Activated CD4-positive, alpha-beta memory T cell treated with anti-CD3 and anti-CD28 coated beads, Interleukin-2, amount 10 ng/mL, durations not matched to agents 7 days and 5 days (primary cell): ENCODE measurements at regions not wholly inside any gene's neighbourhood (a gene's known extent, or its start where the extent isn't known, plus 50 kb on each side); places are given as distances from the start of the nearest gene placed in this dataset.

ENCODE experiments used
- CTCF ChIA-PET: fragments of 350-600 bp; sonication (Branson Sonifier 250); formaldehyde crosslinking; loops from one replicate; lab custom pipeline; 2021; ENCODE audit warnings: antibody characterized with exemption, inconsistent platforms; lab: Charles Lee
- POLR2A ChIA-PET: fragments of 350-600 bp; sonication (Branson Sonifier 250); formaldehyde crosslinking; loops from one replicate; lab custom pipeline; 2021; ENCODE audit warnings: antibody characterized with exemption; lab: Charles Lee
- DNase-seq: peaks from one replicate; pipeline ENCODE4 v3.0.0-alpha.2; 2020
- H3K27ac Mint-ChIP-seq: one replicate; pipeline ENCODE4 v1.8.0; 2021; ENCODE audit warnings: mild to moderate bottlenecking, mixed read lengths
- H3K27me3 Mint-ChIP-seq: one replicate; pipeline ENCODE4 v1.8.0; 2021; ENCODE audit warnings: mixed read lengths
- H3K36me3 Mint-ChIP-seq: one replicate; pipeline ENCODE4 v1.8.0; 2021; ENCODE audit warnings: low read depth, mixed read lengths
- H3K4me1 Mint-ChIP-seq: one replicate; pipeline ENCODE4 v1.8.0; 2021; ENCODE audit warnings: mixed read lengths
- H3K4me3 Mint-ChIP-seq: one replicate; pipeline ENCODE4 v1.8.0; 2021; ENCODE audit warnings: mild to moderate bottlenecking, mixed read lengths
- H3K9me3 Mint-ChIP-seq: one replicate; pipeline ENCODE4 v1.8.0; 2021; ENCODE audit warnings: mixed read lengths

GRCh38 chr6:139623372-139623771 is 248.9 kb upstream of the CITED2 start:
- no peak for DNase-seq
- Mint-ChIP-seq H3K4me1 (peaks cover 3% of the 10 kb centered on the region), H3K36me3 (no peaks in the 10 kb centered on the region), H3K27ac (no peak overlapping the region), H3K9me3 (peaks cover 5% of the 10 kb centered on the region), H3K27me3 (peaks cover 3% of the 10 kb centered on the region), H3K4me3 (no peak overlapping the region)
- CTCF ChIA-PET, result no interaction called here
- POLR2A ChIA-PET, result no interaction called here

DNA sequence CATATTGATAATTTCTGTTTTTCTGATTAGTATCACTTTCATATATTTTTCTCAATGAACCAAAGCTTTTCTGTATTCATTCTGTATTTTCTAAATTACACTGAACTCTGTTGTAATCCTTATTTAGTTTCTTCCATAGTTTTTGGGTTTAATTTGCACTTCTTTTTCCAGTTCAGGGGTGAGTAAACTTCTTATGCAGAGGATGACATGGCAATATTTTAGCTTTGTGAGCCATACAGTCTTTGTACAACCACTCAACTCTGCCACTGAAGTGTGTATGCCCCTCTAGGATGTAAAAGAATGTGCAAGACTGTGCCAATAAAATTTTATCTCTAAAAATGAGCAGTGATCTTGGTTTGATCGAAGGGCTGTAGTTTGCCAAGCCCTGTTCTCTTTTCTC is 239.0 kb upstream of the CITED2 start:
- no peaks in the 10 kb centered on the region for H3K4me1 Mint-ChIP-seq
- ChIA-PET CTCF (no interaction called here), POLR2A (no interaction called here)
- no peak overlapping the region for H3K4me3 Mint-ChIP-seq
- no peaks in the 10 kb centered on the region for H3K36me3 Mint-ChIP-seq
- H3K9me3 Mint-ChIP-seq, result peaks cover 3% of the 10 kb centered on the region
- no peak overlapping the region for H3K27ac Mint-ChIP-seq
- no peak for DNase-seq
- H3K27me3 Mint-ChIP-seq, result peaks cover 4% of the 10 kb centered on the region

DNA sequence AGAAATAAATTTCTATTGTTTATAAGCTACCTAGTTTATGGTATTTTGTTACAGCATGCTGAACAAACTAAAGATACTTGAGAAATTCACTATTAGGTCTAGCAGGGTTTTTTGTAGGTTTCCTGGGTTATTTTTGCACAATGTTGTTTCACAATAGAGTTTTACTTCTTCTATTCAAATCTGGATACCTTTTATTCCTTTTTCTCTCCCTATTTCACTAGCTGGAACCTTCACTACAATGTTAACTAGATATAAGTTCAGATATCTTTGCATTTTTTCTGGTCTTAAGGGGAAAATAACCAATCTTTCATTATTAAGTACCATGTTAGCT is 237.7 kb upstream of the CITED2 start:
- Mint-ChIP-seq H3K27ac (no peak overlapping the region), H3K9me3 (peaks cover 3% of the 10 kb centered on the region), H3K4me1 (no peaks in the 10 kb centered on the region), H3K27me3 (peaks cover 4% of the 10 kb centered on the region), H3K4me3 (no peak overlapping the region), H3K36me3 (no peaks in the 10 kb centered on the region)
- CTCF ChIA-PET, result no interaction called here
- no peak for DNase-seq
- POLR2A ChIA-PET, result no interaction called here

DNA sequence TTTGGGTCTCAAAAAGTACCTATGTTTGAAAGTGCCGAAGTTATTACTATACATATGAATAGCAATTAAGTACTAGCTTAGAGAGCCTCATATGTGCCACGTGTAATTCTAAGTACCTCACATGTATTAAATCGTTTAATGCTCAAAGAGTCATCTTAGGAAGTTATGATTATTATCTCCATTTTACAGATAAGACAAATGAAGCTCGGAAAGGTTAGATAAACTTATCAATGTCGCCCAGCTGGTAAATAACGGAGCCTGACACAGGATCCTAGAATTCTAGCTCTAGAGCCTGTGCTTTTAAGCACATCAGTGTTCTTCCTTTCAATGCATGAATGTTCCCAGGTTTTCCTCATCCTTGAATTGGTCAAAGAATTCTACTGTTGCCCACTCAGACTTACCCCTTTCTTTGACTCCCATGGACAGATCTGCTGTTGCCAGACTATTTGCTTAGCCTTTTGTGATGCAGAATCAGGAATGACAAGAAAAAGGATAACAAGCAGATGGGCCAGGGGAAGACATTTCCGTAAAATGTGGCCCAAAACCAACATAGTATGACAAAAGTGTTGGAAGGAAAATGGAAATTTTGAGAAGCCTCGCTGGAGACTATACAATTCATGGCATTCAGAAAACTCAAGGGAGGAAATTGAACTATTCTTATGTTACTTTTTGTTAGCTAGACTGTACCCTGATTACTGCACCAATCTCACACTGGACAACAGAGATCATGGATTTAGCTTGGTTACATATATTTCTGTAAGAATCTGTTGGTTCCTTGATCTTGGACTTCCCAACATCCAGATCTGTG is 237.1 kb upstream of the CITED2 start:
- ChIA-PET POLR2A (no interaction called here), CTCF (interaction anchor here (0.9 kb wide), 1 partner anchor 9 kb away, joined by 3 read pairs; no protein-coding TSS in a partner anchor)
- H3K4me1 Mint-ChIP-seq, result no peaks in the 10 kb centered on the region

GRCh38 chr6:139608466-139609261 is 234.2 kb upstream of the CITED2 start:
- Mint-ChIP-seq H3K27ac (no peak overlapping the region), H3K9me3 (no peaks in the 10 kb centered on the region), H3K4me3 (no peak overlapping the region), H3K4me1 (no peaks in the 10 kb centered on the region), H3K36me3 (no peaks in the 10 kb centered on the region), H3K27me3 (peaks cover 2% of the 10 kb centered on the region)
- CTCF ChIA-PET, result interaction anchor here (0.5 kb wide), 1 partner anchor 829 kb away, joined by 3 read pairs; no protein-coding TSS in a partner anchor
- no peak for DNase-seq
- POLR2A ChIA-PET, result interaction anchor here (1.0 kb wide), 1 partner anchor 234 kb away, joined by 3 read pairs; the partner anchor contains the start of gene CITED2

More for the DNA sequence above, 237.1 kb upstream of the CITED2 start:
- Mint-ChIP-seq H3K36me3 (no peaks in the 10 kb centered on the region), H3K4me3 (no peak overlapping the region), H3K27me3 (peaks cover 4% of the 10 kb centered on the region), H3K27ac (no peak overlapping the region), H3K9me3 (peaks cover 3% of the 10 kb centered on the region)
- DNase-seq, result no peak

GRCh38 chr6:139605350-139605749 is 230.9 kb upstream of the CITED2 start:
- H3K4me1 Mint-ChIP-seq, result peaks cover 5% of the 10 kb centered on the region
- no peak overlapping the region for H3K4me3 Mint-ChIP-seq
- H3K27me3 Mint-ChIP-seq, result no peaks in the 10 kb centered on the region
- no peaks in the 10 kb centered on the region for H3K9me3 Mint-ChIP-seq
- no peak overlapping the region for H3K27ac Mint-ChIP-seq
- DNase-seq, result no peak
- no peaks in the 10 kb centered on the region for H3K36me3 Mint-ChIP-seq
- POLR2A ChIA-PET, result no interaction called here
- CTCF ChIA-PET, result no interaction called here

- Mint-ChIP-seq H3K9me3 (no peaks in the 10 kb centered on the region), H3K4me1 (peaks cover 8% of the 10 kb centered on the region), H3K27ac (no peak overlapping the region), H3K36me3 (no peaks in the 10 kb centered on the region), H3K27me3 (no peaks in the 10 kb centered on the region), H3K4me3 (no peak overlapping the region)
- CTCF ChIA-PET, result interaction anchor here (0.5 kb wide), 1 partner anchor 252 kb away, joined by 3 read pairs; no protein-coding TSS in a partner anchor
- DNase-seq, result no peak
- POLR2A ChIA-PET, result no interaction called here
These were observed 229.1 kb upstream of the CITED2 start for GRCh38 chr6:139603581-139603980.

GRCh38 chr6:139602577-139602976 is 228.1 kb upstream of the CITED2 start:
- H3K9me3 Mint-ChIP-seq, result no peaks in the 10 kb centered on the region
- H3K4me1 Mint-ChIP-seq, result peaks cover 10% of the 10 kb centered on the region
- no peak overlapping the region for H3K4me3 Mint-ChIP-seq
- H3K36me3 Mint-ChIP-seq, result no peaks in the 10 kb centered on the region
- no peak for DNase-seq
- POLR2A ChIA-PET, result no interaction called here
- CTCF ChIA-PET, result interaction anchor here (1.0 kb wide), 1 partner anchor 9 kb away, joined by 3 read pairs; no protein-coding TSS in a partner anchor
- no peaks in the 10 kb centered on the region for H3K27me3 Mint-ChIP-seq
- no peak overlapping the region for H3K27ac Mint-ChIP-seq

- Mint-ChIP-seq H3K4me3 (no peak overlapping the region), H3K4me1 (peaks cover 10% of the 10 kb centered on the region), H3K36me3 (no peaks in the 10 kb centered on the region), H3K27ac (peak overlapping the region; percentile 1), H3K9me3 (no peaks in the 10 kb centered on the region), H3K27me3 (no peaks in the 10 kb centered on the region)
- DNase-seq, result no peak
- ChIA-PET POLR2A (interaction anchor here (0.9 kb wide), 1 partner anchor 227 kb away, joined by 3 read pairs; the partner anchor contains the start of gene CITED2), CTCF (no interaction called here)
These were observed 226.5 kb upstream of the CITED2 start for GRCh38 chr6:139600919-139601475.

GRCh38 chr6:139600343-139600742 is 225.9 kb upstream of the CITED2 start:
- Mint-ChIP-seq H3K27me3 (no peaks in the 10 kb centered on the region), H3K4me1 (peaks cover 10% of the 10 kb centered on the region), H3K27ac (no peak overlapping the region), H3K36me3 (no peaks in the 10 kb centered on the region), H3K4me3 (no peak overlapping the region), H3K9me3 (no peaks in the 10 kb centered on the region)
- DNase-seq, result no peak
- ChIA-PET CTCF (no interaction called here), POLR2A (interaction anchor here (1.3 kb wide), 1 partner anchor 226 kb away, joined by 3 read pairs; the partner anchor contains the start of gene CITED2)

- Mint-ChIP-seq H3K9me3 (no peaks in the 10 kb centered on the region), H3K27me3 (no peaks in the 10 kb centered on the region), H3K4me3 (no peak overlapping the region), H3K27ac (no peak overlapping the region), H3K4me1 (peaks cover 12% of the 10 kb centered on the region), H3K36me3 (no peaks in the 10 kb centered on the region)
- ChIA-PET POLR2A (interaction anchor here (1.0 kb wide), 1 partner anchor 224 kb away, joined by 8 read pairs; the partner anchor contains the start of gene CITED2), CTCF (no interaction called here)
- no peak for DNase-seq
These were observed 223.6 kb upstream of the CITED2 start for GRCh38 chr6:139597771-139598755.

DNA sequence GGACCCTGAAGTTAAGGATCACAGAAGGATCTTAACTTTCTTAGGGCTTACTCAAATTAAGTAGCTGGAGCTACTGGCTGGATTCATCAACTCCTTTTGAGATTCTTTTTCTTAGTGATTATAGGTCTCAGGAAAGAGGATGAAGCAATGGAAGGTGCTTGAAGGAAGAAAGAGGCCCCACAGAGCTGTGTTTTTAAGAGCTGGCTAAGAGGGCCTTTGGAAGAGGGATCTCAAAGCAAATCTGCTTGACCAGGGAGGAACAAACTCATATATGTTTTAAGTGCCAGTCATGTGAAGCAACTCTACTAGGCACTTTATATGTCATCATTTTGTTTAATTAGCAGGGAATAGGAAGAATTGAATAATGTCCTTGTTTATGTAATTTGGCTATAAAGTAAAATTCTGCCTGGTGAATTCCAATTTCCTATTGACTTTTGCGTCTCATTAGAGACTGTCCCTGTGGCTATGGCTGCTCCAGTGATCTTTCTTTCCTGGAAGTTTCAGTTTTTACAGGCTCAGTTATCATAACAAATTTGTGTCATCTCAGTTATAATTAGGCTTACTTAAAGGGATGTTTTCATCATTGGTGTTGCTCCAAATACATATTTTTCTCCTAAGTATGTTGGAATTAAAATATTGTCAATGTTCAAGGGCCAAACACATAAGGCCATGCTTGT is 222.8 kb upstream of the CITED2 start:
- Mint-ChIP-seq H3K36me3 (no peaks in the 10 kb centered on the region), H3K4me3 (no peak overlapping the region), H3K9me3 (no peaks in the 10 kb centered on the region), H3K27ac (no peak overlapping the region), H3K27me3 (no peaks in the 10 kb centered on the region), H3K4me1 (peaks cover 12% of the 10 kb centered on the region)
- no peak for DNase-seq
- CTCF ChIA-PET, result no interaction called here
- POLR2A ChIA-PET, result no interaction called here
